Mesodermal cell (in vitro differentiated cells): ENCODE measurements at regions not wholly inside any gene's neighbourhood (a gene's known extent, or its start where the extent isn't known, plus 50 kb on each side); places are given as distances from the start of the nearest gene placed in this dataset.

Experiments
- H3K27ac ChIP-seq: 2 replicates; pipeline ENCODE4 v1.7.0; 2013; ENCODE audit warnings: mild to moderate bottlenecking, low read depth, low read length, moderate library complexity; ENCODE audit not compliant: severe bottlenecking
- H3K36me3 ChIP-seq: 2 replicates; pipeline ENCODE4 v1.7.1; 2013; ENCODE audit warnings: mild to moderate bottlenecking, low read length, moderate library complexity; ENCODE audit not compliant: control insufficient read depth, insufficient read depth
- H3K4me1 ChIP-seq: one replicate; pipeline ENCODE4 v1.7.1; 2013; ENCODE audit warnings: mild to moderate bottlenecking, low read length; ENCODE audit not compliant: insufficient read depth, control insufficient read depth, poor library complexity, severe bottlenecking
- H3K4me3 ChIP-seq: 2 replicates; pipeline ENCODE4 v1.7.0; 2013; ENCODE audit warnings: low read length, control low read depth, mild to moderate bottlenecking; ENCODE audit not compliant: insufficient read depth, poor library complexity, severe bottlenecking; ENCODE audit errors: extremely low read depth
- H3K9me3 ChIP-seq: 2 replicates; pipeline ENCODE4 v1.7.1; 2013; ENCODE audit warnings: mild to moderate bottlenecking, low read length, moderate library complexity; ENCODE audit not compliant: control insufficient read depth
- WGBS, 2 experiments: methylation state at CpG; one replicate each; pipeline ENCODE4 v1.1.5; 2013; ENCODE audit warnings: missing lambda C conversion rate in 2 of 2; ENCODE audit not compliant: insufficient coverage in 2 of 2; 5-methylcytosine and 5-hydroxymethylcytosine counted together

GRCh38 chr6:120320481-120321162 lies 971.1 kb upstream of the MAN1A1 start:
- Histone ChIP-seq H3K4me3 (no peak overlapping the region), H3K27ac (no peak overlapping the region), H3K36me3 (no peaks in the 10 kb centered on the region), H3K9me3 (no peaks in the 10 kb centered on the region), H3K4me1 (no peaks in the 10 kb centered on the region)
- 90% methylated on average over 1 of the region's 2 CpGs; no CpG with 5 or more reads in 1 of the 2 experiments for WGBS, 2 experiments

- H3K4me1 ChIP-seq, result no peaks in the 10 kb centered on the region
- no peaks in the 10 kb centered on the region for H3K9me3 ChIP-seq
- H3K36me3 ChIP-seq, result no peaks in the 10 kb centered on the region
- H3K27ac ChIP-seq, result no peak overlapping the region
- WGBS, 2 experiments, result no CpG with 5 or more reads among the region's 1 CpG
- no peak overlapping the region for H3K4me3 ChIP-seq
Measured at GRCh38 chr6:120304223-120304622, 954.7 kb upstream of the MAN1A1 start.

GRCh38 chr6:120303527-120303926 lies 954.0 kb upstream of the MAN1A1 start:
- H3K27ac ChIP-seq, result no peak overlapping the region
- no peaks in the 10 kb centered on the region for H3K4me1 ChIP-seq
- WGBS, 2 experiments, result no CpG with 5 or more reads among the region's 2 CpGs
- H3K36me3 ChIP-seq, result no peaks in the 10 kb centered on the region
- H3K9me3 ChIP-seq, result no peaks in the 10 kb centered on the region
- H3K4me3 ChIP-seq, result no peak overlapping the region

GRCh38 chr6:120302041-120302440 lies 952.5 kb upstream of the MAN1A1 start:
- WGBS, 2 experiments, result no CpG with 5 or more reads among the region's 2 CpGs
- Histone ChIP-seq H3K4me1 (no peaks in the 10 kb centered on the region), H3K36me3 (no peaks in the 10 kb centered on the region), H3K4me3 (no peak overlapping the region), H3K27ac (no peak overlapping the region), H3K9me3 (no peaks in the 10 kb centered on the region)

GRCh38 chr6:120290964-120291363 lies 941.4 kb upstream of the MAN1A1 start:
- H3K36me3 ChIP-seq, result no peaks in the 10 kb centered on the region
- no peaks in the 10 kb centered on the region for H3K9me3 ChIP-seq
- no peak overlapping the region for H3K4me3 ChIP-seq
- no peaks in the 10 kb centered on the region for H3K4me1 ChIP-seq
- 100% methylated on average over 1 of the region's 1 CpG for WGBS, 2 experiments
- H3K27ac ChIP-seq, result no peak overlapping the region

GRCh38 chr6:120282005-120282404 lies 932.4 kb upstream of the MAN1A1 start:
- Histone ChIP-seq H3K27ac (no peak overlapping the region), H3K36me3 (no peaks in the 10 kb centered on the region), H3K4me3 (no peak overlapping the region), H3K9me3 (no peaks in the 10 kb centered on the region), H3K4me1 (no peaks in the 10 kb centered on the region)
- WGBS, 2 experiments, result no CpG with 5 or more reads among the region's 2 CpGs

GRCh38 chr6:120279466-120280167 lies 930.1 kb upstream of the MAN1A1 start:
- Histone ChIP-seq H3K27ac (no peak overlapping the region), H3K4me1 (no peaks in the 10 kb centered on the region), H3K9me3 (no peaks in the 10 kb centered on the region), H3K36me3 (no peaks in the 10 kb centered on the region), H3K4me3 (no peak overlapping the region)
- 77 to 78% methylated on average over 3 of the region's 4 CpGs for WGBS, 2 experiments

GRCh38 chr6:120278689-120279396 lies 929.3 kb upstream of the MAN1A1 start:
- 100% methylated on average over 1 of the region's 2 CpGs; no CpG with 5 or more reads in 1 of the 2 experiments for WGBS, 2 experiments
- Histone ChIP-seq H3K4me1 (no peaks in the 10 kb centered on the region), H3K9me3 (no peaks in the 10 kb centered on the region), H3K4me3 (no peak overlapping the region), H3K27ac (no peak overlapping the region), H3K36me3 (no peaks in the 10 kb centered on the region)

GRCh38 chr6:120274547-120274946 lies 925.0 kb upstream of the MAN1A1 start:
- no peak overlapping the region for H3K4me3 ChIP-seq
- no peaks in the 10 kb centered on the region for H3K36me3 ChIP-seq

GRCh38 chr6:120273411-120273810 lies 923.9 kb upstream of the MAN1A1 start:
- H3K27ac ChIP-seq, result no peak overlapping the region
- WGBS, 2 experiments, result 100% methylated on average over 1 of the region's 3 CpGs; no CpG with 5 or more reads in 1 of the 2 experiments
- no peaks in the 10 kb centered on the region for H3K9me3 ChIP-seq
- H3K4me1 ChIP-seq, result no peaks in the 10 kb centered on the region
- no peak overlapping the region for H3K4me3 ChIP-seq
- no peaks in the 10 kb centered on the region for H3K36me3 ChIP-seq

More at GRCh38 chr6:120274547-120274946, 925.0 kb upstream of the MAN1A1 start:
- H3K4me1 ChIP-seq, result no peaks in the 10 kb centered on the region
- 71% methylated on average over 1 of the region's 2 CpGs; no CpG with 5 or more reads in 1 of the 2 experiments for WGBS, 2 experiments
- H3K27ac ChIP-seq, result peak overlapping the region; percentile 36
- H3K9me3 ChIP-seq, result no peaks in the 10 kb centered on the region
